ENCODE measurements at regions not wholly inside any gene's neighbourhood (a gene's known extent, or its start where the extent isn't known, plus 50 kb on each side); places are given as distances from the start of the nearest gene placed in this dataset.

DNA sequence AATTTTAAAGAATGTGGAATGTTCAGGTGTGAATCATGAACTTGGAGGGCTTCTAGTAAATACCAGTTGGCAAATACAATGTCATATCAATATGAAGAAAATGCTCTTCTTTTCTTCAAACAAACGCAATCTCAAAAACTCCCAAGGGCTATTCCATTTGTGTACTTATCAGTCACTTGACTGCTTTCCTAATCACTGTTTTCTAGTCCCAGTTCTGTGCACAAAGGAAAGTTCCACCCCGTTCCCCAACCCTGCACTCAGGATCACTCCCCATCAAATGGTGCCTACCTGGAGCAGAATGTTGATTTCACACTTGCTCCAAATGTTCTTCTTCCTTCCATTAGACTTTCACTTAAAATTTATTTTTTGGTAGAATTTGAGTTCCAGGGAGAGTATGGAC lies 92.6 kb upstream of the RFC3 start:
- H3K36me3 Mint-ChIP-seq (ENCODE audit: low read depth): no peaks in the 10 kb centered on the region
- H3K4me1 Mint-ChIP-seq (ENCODE audit: low read depth): peaks cover 40% of the 10 kb centered on the region
- H3K9me3 Mint-ChIP-seq: no peaks in the 10 kb centered on the region
- H3K27me3 Mint-ChIP-seq: no peaks in the 10 kb centered on the region
- no peak overlapping the region for H3K27ac Mint-ChIP-seq
- H3K4me3 Mint-ChIP-seq: no peak overlapping the region

DNA sequence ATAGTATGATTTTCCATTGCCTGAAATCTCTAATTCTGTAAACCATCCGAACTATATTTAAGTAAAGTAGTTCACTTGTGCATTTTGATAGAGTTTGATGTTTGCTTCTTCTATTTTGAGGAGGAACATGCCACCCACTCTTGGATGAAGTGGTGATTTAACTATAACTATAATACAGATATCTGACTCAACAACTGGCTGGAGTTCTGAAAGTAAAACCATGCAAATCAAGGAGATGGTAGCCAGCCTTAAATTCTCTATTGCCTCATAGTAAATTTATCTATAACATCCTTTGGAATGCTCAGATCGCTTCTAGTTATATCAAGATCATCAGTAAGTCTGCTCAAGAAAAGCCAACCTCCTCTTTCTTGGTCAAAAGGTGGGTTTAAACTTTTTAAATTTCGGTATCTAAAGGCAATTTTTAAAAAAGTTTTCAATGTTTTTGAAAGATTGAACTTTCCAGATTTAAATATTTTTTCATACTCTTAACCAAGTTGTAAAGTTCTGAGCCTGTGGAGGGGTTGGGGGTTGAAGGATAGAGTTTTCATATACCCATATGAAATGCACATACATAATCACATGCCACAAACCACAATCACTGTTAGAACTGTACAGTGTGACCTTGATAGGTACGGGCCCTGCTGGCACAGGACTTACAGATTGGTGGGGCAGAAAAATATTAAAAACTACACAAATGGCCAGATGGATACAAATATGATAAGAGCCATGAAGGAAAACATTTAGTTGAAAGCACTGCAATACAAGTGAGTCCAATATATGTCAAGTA lies 90.5 kb upstream of the RFC3 start:
- H3K36me3 Mint-ChIP-seq (ENCODE audit: low read depth): no peaks in the 10 kb centered on the region
- H3K4me1 Mint-ChIP-seq (ENCODE audit: low read depth): peaks cover 32% of the 10 kb centered on the region
- no peak overlapping the region for H3K27ac Mint-ChIP-seq
- H3K4me3 Mint-ChIP-seq: no peak overlapping the region
- no peaks in the 10 kb centered on the region for H3K9me3 Mint-ChIP-seq
- no peaks in the 10 kb centered on the region for H3K27me3 Mint-ChIP-seq

DNA sequence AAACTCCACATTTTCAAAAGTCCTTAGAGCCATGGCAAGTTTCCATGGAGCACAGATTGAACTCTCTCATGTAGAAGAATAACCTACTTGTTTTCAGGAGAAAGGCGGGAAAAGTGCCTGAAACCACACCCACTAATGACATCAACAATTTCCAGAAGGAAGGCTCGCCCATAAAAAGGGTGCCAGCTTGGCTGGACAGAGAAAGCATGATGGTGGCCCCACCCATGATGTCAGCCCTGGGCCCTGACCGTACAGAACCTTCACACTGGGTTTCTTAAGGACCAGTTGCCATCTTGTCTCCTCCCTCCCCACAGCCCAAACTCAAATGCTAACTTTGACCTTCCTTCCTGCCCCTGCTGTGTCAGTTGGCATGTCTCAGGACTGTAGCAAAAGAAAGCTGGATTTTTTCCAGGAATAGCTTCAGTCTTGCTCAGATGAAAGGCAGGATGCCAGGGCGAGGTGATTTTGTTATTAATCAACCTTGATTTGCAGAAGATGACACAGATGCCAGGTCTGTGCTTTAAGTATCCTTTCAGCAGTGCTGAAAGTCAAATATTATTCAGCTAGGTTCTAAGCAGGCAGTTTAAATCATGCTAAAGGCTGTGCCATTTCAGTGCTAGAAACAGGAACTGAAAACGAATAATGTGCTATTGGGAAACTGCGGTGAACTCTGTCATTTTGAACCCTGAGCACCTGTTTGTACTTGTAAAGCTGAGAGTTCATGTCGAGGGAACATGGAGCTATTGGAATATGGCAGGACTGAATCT lies 89.5 kb upstream of the RFC3 start:
- Mint-ChIP-seq H3K27me3 (no peaks in the 10 kb centered on the region), H3K36me3 (ENCODE audit: low read depth) (no peaks in the 10 kb centered on the region), H3K4me3 (no peak overlapping the region), H3K4me1 (ENCODE audit: low read depth) (peaks cover 22% of the 10 kb centered on the region), H3K9me3 (no peaks in the 10 kb centered on the region), H3K27ac (no peak overlapping the region)

DNA sequence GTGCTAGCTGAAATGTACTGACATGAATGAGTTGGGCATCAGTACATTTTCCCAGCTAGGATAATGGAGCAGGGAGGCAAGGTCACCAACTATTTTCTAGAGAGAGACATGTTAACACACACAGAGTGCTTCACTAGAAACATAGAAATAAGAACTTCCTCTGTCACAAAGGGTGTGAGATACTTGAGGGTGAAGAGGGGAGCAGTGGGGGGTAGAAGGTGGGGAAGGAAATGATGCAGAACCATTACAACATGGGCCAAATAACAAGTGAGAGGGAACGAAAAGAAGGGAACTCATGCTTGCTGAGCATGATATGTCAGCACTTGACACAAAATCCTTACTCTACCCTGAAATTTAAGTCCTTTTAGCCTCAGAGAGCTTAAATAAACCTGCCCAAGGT lies 87.8 kb upstream of the RFC3 start:
- Mint-ChIP-seq H3K9me3 (no peaks in the 10 kb centered on the region), H3K27me3 (no peaks in the 10 kb centered on the region), H3K27ac (no peak overlapping the region), H3K36me3 (ENCODE audit: low read depth) (no peaks in the 10 kb centered on the region), H3K4me3 (no peak overlapping the region), H3K4me1 (ENCODE audit: low read depth) (peaks cover 18% of the 10 kb centered on the region)

DNA sequence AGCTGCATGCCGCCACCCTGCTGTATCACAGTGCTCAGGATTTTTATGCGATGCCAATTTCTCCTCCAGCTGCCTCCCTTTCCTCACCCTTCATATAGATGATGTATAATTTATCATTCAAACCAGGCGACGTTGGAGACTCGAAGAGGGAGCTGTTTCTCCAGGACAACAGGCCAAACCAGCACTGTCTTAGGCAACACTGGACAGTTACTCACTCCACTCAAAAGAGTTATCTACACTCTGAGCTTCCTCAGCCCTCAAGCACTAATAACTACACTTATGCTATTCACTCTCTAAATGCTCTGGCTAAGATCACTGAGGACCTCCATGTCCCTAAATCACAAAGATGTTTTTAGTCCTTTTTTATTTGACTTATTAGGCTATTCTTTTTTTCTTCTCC lies 87.3 kb upstream of the RFC3 start:
- Mint-ChIP-seq H3K4me1 (ENCODE audit: low read depth) (peaks cover 18% of the 10 kb centered on the region), H3K9me3 (no peaks in the 10 kb centered on the region), H3K36me3 (ENCODE audit: low read depth) (no peaks in the 10 kb centered on the region), H3K27ac (no peak overlapping the region), H3K4me3 (no peak overlapping the region), H3K27me3 (peaks cover under 1% of the 10 kb centered on the region)

DNA sequence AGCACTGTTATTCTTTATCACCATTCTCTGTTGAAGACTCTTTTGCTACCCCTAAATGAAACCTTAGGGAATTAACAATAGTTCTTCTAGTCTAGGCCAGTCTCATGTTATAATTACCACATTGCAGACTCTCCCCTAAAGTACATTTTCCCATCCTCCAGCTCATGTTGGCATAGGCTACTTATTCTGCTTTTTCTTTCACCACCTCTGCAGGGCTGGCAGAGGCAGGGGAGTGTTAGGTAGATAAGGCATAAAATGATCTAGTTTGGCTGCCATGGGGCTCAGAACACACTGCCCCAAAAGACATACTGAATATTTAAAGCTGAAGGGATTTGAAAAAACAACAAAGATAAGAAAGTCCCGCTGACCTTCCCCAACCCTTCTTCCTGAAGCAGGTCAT lies 82.7 kb upstream of the RFC3 start:
- no peak overlapping the region for H3K4me3 Mint-ChIP-seq
- H3K4me1 Mint-ChIP-seq (ENCODE audit: low read depth): peaks cover 10% of the 10 kb centered on the region
- H3K36me3 Mint-ChIP-seq (ENCODE audit: low read depth): no peaks in the 10 kb centered on the region
- peaks cover 5% of the 10 kb centered on the region for H3K27me3 Mint-ChIP-seq
- H3K27ac Mint-ChIP-seq: no peak overlapping the region
- H3K9me3 Mint-ChIP-seq: no peaks in the 10 kb centered on the region

DNA sequence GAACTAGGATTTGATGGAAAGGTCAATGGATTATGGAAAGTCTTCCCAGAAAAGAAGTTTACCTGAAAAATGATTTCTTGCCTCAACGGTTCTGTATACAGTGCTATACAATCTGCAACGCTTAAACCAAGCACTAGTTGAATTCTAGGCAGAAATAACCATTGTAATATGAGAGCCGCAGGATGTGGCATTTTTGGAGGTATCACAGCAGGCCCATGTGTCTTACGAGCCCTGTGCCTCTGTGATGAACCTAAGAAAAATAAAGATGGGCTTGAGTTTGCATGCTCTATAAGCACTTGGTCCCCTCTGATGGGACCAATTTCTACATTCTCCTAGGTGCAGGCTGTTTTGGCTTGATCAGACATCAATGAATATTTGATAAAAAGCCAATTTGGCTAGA lies 78.7 kb upstream of the RFC3 start:
- Mint-ChIP-seq H3K27ac (no peak overlapping the region), H3K36me3 (ENCODE audit: low read depth) (no peaks in the 10 kb centered on the region)

DNA sequence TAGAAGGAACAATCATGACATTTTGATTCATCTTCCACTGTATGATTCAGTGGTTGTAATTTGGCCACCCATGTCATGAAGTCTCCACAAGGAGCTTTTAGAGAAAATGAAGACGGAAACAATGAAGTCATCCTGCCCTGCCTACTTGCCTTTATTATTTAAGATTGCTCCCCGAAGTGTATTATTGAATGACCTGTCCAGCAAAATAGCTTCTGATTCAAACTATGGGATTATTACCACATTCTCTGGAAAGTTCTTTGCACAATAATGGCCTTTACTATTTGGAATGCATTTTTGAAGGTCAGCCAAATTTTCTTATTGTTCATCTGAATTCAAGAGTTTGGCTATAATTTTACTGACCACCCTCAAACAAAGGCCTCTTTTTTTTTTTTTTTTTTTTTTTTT lies 77.8 kb upstream of the RFC3 start:
- no peak overlapping the region for H3K4me3 Mint-ChIP-seq
- no peaks in the 10 kb centered on the region for H3K9me3 Mint-ChIP-seq
- no peaks in the 10 kb centered on the region for H3K36me3 Mint-ChIP-seq (ENCODE audit: low read depth)
- H3K4me1 Mint-ChIP-seq (ENCODE audit: low read depth): peaks cover 26% of the 10 kb centered on the region
- no peak overlapping the region for H3K27ac Mint-ChIP-seq
- H3K27me3 Mint-ChIP-seq: peaks cover 5% of the 10 kb centered on the region

More for the DNA sequence above, 78.7 kb upstream of the RFC3 start:
- Mint-ChIP-seq H3K4me3 (no peak overlapping the region), H3K9me3 (no peaks in the 10 kb centered on the region), H3K4me1 (ENCODE audit: low read depth) (peaks cover 18% of the 10 kb centered on the region), H3K27me3 (peaks cover 5% of the 10 kb centered on the region)

DNA sequence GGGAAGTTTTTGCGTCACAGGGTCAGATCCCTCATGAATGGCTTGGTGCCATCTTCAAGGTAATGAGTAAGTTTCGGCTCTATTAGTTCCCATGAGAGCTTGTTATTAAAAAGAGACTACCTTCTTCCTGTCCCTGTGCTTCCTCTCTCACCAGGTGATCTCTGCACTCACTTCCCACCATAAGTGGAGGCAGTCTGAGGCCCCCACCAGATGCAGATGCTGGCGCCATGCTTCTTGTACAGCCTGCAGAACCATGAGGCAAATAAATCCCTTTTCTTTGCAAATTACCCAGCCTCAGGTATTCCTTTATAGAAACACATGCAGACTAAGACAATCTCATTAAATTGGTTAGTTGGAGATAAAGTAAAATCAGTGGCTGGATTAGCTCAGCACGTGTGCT lies 75.6 kb upstream of the RFC3 start:
- H3K9me3 Mint-ChIP-seq: no peaks in the 10 kb centered on the region
- H3K27ac Mint-ChIP-seq: no peak overlapping the region
- H3K4me1 Mint-ChIP-seq (ENCODE audit: low read depth): peaks cover 30% of the 10 kb centered on the region
- H3K4me3 Mint-ChIP-seq: no peak overlapping the region
- no peaks in the 10 kb centered on the region for H3K27me3 Mint-ChIP-seq
- no peaks in the 10 kb centered on the region for H3K36me3 Mint-ChIP-seq (ENCODE audit: low read depth)

DNA sequence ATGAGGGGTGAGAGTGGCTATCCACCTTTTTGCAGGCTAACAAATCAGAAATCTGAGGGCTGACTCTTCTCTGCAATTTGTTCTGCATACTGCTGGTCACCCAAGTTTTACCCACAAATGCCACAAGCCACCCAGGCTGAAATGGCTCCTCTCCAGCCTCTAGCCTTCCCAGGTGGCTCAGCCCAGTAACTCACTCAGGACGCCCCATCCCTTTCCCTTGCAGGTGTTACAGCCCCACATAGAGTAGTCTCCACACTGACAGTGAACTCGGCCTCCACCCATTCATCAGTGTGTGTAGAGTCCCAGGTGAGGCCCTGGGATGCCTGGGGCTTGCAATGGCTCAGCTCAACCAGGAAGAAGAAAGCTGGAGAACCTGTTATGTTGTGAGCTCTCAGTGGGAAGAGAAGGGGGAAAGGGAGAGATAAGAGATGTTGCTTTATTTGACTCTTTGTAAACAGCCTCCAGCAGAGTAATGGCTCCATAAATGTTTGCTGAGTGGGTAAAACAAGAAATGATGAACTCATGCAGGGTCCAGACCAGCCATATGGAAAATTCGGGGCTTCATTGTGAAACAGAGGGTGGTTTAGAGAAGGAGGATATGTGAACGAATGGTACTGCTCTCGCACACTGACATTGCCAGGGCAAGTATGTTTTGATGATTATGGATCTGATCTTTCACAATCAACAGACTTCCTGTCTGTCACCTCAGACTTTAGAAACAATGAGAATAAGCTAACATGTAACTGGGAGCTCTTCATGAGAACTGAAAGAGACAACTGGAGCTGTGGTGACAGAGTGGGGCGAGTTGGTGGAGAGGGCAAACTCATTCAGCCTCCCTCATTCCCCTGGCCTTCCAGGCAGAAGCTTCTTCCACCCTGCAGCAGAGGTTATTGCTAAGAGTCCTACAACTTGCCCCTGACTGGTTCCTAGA lies 74.2 kb upstream of the RFC3 start:
- no peaks in the 10 kb centered on the region for H3K27me3 Mint-ChIP-seq
- H3K4me1 Mint-ChIP-seq (ENCODE audit: low read depth): peaks cover 30% of the 10 kb centered on the region
- no peaks in the 10 kb centered on the region for H3K36me3 Mint-ChIP-seq (ENCODE audit: low read depth)
- H3K4me3 Mint-ChIP-seq: no peak overlapping the region
- peak overlapping the region; percentile 41 for H3K27ac Mint-ChIP-seq
- no peaks in the 10 kb centered on the region for H3K9me3 Mint-ChIP-seq

DNA sequence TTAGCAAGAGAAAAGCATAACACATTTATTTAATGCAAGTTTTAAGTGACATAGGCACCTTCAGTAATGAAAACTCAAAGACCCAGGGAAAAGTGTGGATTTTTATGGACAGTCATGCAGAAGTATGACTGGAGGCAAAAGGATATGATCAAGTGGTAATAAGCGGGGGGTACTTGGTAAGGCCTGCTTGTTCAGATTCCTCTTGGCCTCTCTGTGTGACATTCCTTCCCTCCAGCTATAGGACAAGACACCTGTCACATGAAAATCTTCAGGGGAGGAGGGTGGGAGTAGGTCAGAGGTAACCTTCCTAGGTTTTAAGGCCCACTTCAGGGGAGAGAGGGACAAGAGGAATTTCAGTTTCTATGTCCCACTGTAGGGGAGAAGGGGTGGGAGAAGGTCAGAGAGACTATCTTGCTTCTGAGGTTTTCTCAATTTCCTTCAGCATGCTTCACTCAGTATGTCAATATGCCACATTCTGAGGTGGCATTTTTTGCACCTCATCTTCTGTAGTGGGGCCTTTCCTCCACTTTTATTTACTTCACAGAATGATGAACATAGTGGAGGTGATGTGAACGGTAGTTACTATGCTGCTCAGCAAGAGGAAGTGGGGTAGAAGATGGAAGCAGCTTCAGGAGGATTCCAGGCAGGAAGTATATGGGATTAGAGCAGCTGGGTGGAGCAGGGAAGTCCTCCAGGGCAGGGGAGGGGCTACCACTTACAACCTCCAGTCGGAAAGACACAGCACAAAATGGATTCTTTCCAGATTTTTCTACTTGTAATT lies 73.2 kb upstream of the RFC3 start:
- Mint-ChIP-seq H3K4me3 (no peak overlapping the region), H3K4me1 (ENCODE audit: low read depth) (peaks cover 28% of the 10 kb centered on the region), H3K27me3 (no peaks in the 10 kb centered on the region), H3K36me3 (ENCODE audit: low read depth) (no peaks in the 10 kb centered on the region), H3K9me3 (no peaks in the 10 kb centered on the region), H3K27ac (no peak overlapping the region)

DNA sequence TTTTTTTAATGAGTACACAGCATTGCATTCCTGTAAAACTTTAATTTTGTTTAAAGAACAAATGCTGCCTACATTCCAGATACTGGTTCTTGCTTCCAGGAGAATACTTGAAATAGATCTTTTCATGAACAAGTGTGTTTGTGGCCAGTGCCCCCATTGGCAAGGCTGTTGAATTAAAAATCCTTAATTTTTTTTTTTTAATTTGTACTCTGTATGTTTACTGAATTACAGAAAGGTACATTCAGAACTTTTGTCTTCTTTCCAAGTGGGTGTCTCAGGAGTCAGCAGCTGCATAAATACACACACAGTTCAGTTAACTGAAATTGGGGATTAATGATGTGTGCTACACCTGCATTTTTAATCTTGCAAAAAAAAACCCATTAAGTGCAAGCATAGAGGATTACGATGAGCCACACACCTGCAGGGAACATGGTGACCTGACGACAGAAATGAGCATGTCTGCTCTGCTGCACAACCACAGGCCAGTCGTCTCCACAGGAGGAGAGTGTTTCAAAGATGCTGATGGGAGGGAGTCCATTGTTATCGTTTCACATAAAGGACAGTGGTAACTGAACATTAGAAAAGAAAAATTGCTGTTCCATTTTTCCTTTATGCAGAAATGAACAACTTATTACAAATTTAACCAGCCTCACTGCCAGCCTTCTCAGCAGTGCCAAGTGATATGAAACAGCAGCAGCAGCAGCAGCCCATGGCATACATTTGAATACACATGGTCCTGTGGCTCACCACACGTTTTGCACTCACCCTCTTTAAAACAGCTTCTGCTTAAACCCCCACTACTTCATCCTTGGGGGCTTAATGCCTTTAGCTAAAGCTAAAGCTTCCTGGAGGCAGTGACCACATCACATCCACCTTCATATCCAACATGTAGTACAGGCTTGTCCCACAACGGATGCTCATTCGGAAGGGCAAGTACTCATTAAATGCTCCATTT lies 72.3 kb upstream of the RFC3 start:
- Mint-ChIP-seq H3K27ac (no peak overlapping the region), H3K4me1 (ENCODE audit: low read depth) (peaks cover 24% of the 10 kb centered on the region), H3K36me3 (ENCODE audit: low read depth) (no peaks in the 10 kb centered on the region), H3K27me3 (no peaks in the 10 kb centered on the region), H3K4me3 (no peak overlapping the region), H3K9me3 (no peaks in the 10 kb centered on the region)

DNA sequence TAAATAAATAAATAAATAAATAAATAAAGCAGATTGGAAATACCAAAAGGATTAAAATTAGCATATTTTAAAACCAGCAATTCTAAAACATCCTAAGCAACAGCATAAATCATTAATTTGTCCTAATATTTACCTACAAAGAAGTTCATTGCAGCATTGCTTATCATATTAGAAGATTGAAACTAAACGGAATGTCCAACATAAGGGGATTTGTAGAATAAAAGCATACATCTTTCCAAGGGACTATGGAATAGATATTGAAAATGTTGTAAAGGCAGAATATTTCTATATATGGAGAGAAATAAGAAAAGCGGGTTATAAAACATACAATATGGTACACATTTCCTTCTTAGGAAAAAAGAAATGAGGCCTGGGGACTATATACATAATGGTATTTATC lies 71.1 kb upstream of the RFC3 start:
- H3K4me3 Mint-ChIP-seq: no peak overlapping the region

More for the DNA sequence above, 71.1 kb upstream of the RFC3 start:
- Mint-ChIP-seq H3K4me1 (ENCODE audit: low read depth) (peaks cover 24% of the 10 kb centered on the region), H3K9me3 (no peaks in the 10 kb centered on the region), H3K27ac (no peak overlapping the region), H3K36me3 (ENCODE audit: low read depth) (no peaks in the 10 kb centered on the region), H3K27me3 (no peaks in the 10 kb centered on the region)

Data from stimulated activated naive CD8-positive, alpha-beta T cell treated with anti-CD3 and anti-CD28 coated beads, Interleukin-15, Interleukin-2, amounts not matched to agents 100 ng/mL and 50 ng/mL, for 24 hours (primary cell).